HUDEP-2 (cell line): ENCODE measurements at regions not wholly inside any gene's neighbourhood (a gene's known extent, or its start where the extent isn't known, plus 50 kb on each side); places are given as distances from the start of the nearest gene placed in this dataset.
"Not testable (repeated sequence)": the region's sequence is repeated elsewhere in the genome, so short reads cannot be mapped to it uniquely, and the experiment has no call there.

Experiments
- DNase-seq, 76 experiments: peaks; one replicate each; lab custom pipeline; 2025; ENCODE audit not compliant: unreplicated experiment in 76 of 76; lab: John Stamatoyannopoulos, UW

DNA sequence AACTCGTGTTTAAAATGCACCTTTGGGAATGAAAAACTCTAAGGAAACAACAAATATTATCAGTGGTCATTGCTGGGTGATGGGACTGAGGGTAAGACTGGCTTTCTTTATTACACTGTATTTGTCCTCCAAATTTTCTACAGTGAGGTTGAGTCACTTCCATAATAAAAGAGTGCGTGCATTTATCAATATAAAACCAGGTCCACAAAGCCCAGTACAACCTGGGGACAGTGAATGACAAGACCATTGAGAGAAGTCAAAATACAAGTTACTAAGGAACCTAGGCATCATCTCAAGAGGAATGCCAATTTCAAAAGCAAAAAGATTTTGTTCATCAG is 76.4 kb downstream of the MAGED4 start:
- no peak for DNase-seq

DNA sequence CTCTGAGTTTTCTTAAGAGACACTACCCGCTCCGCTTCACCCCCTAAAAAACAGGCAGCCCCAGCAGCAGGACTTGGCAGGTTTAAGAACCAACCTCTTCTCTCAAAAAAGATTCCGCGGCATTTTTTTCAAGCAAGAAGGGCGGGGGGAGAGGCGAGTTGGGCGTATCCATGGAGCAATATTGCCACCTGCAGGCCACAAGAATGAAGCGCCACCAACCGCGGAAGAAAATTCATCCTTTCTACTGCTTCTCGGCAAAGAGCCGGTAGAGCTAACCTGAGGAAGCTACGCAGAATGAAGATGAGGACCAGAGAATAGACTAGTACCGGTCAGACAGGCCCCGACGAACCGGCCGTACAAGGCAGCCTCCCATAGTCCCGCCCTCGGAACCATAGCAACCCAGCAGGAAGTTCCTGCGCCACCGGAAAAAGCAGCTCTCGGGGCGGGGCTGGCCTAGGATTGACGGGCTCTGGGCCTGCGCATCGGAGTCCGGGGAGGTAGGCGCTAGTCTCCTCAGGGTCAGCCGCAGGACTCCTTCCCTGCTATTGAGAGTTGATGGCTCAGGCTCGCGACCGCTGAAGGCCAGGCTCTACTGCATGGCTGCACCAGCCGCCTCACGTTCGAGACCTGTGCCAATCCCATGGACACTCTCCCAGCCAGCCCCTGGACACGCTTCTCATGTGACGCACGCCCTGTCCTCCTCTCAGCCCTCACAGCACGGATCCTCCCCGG is 76.9 kb downstream of the MAGED4 start:
- peak in 73 of 76 experiments; percentile 1 to 82 (median 65) for DNase-seq

DNA sequence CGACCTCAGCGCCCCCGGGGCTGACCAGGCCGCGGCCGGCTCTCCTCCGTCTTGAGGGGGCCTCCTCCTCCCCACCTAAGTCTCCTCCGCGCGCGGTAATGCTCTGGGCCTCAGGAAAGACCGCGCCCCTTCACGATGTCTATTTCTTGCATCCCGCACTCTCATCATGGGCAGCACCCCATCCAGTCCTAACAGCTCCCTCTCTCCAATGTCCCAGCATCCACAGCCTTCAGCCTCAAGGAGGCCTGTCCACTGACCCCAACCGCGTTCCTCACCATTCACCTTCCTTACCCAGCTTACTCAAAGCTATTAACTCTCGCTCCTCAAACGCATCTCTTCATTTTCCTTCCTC is 77.5 kb downstream of the MAGED4 start:
- DNase-seq: peak in 1 of 76 experiments; percentile 18

DNA sequence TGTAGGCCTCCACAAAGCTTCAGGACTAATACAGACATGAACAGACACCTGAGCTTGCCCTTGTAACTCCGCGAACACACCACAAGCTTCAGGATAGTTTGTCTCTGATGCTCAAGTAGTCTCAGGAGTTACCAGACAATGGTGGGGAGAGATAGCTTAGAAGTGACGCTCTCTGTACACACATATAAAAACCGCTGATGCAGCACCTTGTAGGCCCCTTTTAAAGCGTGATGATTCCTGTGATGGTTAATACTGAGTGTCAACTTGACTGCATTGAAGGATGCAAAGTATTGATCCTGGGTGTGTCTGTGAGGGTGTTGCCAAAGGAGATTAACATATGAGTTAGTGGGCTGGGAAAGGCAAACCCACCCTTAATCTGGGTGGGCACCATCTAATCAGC is 78.7 kb downstream of the MAGED4 start:
- DNase-seq: no peak

DNA sequence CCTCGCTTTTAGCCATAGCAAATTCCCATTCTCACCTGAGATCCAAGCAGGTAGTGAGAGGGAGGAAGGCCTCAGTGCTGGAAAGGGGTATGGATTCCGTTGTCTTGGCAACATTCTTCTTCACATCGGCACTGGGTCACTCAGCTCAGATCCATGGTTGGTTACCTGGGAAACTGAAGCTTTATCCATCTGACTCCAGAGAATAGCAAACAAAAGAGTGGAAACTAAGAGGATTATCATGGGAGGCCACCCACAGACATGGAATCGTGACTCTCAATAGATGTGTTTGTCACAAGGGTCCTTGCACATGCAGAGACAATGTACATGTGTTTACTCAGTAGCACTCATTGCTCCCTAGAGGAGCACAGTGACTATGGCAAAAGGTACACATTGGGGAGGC is 81.0 kb downstream of the MAGED4 start:
- DNase-seq: no peak

DNA sequence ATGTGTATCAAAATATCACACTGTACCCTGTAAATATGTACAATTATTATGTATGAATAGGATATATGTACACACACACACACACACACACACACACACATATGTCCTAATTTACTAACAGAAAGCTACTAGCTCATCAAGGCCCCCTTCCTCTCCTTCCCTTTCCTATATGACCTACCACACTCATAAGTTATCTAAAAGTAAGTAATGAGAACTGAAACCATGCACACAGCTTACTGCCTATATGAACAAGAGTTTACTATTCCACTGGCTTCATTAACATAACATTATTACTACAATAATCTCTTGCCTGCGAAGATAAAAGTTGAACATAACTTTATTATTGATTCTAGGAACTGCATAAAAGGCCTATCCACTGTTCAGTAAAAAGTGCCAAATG is 83.8 kb downstream of the MAGED4 start:
- not testable (repeated sequence) for DNase-seq

DNA sequence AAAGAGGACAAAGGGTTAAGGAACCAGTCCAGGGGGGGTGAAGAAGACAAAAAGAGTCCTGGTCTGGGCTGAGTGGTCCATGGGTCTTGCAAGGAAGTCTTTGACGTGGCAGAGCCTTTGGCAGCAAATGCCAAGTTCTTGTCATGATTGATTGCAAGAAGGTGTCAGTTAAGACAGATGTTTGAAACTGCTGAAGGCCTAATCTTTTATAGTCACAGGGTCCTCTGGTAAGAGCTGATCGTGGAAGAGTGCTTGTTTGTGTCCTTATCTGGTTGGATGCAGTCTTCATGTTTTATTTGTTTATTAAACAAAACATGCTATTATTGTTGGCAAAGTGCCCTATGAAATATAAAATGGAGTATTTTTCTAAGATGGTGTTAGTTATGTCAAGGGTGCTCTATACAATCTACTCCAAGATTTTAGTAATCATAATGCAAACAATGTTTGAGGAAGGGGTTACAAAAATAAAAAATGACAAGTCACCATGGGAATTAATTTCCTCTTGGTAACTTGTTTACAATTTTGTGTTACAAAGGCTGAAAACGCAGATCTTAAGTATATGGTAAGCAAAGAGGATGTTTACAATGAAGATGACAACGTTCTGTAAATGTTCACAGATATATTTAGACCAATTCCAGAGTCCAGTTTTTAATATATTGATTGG is 85.9 kb downstream of the MAGED4 start:
- DNase-seq: peak in 33 of 76 experiments; percentile 0 to 60 (median 6)

DNA sequence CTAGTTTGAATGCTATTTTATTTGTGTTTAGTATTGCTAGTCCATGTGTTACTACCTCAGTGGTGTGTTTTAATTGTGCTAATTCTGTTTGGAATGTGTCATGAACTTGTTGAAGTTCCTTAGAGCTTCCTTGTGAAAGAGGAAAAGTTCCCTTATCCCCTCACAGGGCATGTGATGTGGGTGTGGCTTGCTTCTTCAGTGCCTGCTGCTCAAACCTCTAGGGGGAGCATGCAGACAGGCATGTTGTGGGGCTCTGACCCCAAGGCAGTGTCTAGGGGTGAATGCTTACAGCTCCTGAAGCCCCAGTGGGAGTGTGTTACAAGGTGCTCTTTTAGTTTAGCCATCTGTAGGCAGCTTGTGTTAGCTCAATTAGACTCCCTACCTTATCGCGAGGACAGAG is 86.5 kb downstream of the MAGED4 start:
- peak in 33 of 76 experiments; percentile 0 to 33 (median 4) for DNase-seq

DNA sequence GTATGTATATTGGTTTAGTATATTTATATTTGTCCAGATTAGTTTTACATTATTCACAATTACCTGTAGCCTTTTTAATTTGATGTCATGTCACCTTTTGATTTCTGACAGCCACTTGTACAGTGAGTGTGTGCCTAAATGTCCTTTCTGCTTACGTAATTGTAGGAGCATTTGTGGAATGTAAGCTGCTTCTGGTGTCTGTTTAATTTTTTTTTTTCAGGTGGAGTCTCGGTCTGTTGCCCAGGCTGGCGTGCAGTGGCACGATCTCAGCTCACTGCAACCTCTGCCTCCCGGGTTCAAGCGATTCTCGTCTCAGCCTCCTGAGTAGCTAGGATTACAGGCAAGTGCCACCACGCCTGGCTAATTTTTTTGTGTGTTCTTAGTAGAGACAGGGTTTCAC is 91.2 kb upstream of the XAGE2 start:
- DNase-seq: no peak

DNA sequence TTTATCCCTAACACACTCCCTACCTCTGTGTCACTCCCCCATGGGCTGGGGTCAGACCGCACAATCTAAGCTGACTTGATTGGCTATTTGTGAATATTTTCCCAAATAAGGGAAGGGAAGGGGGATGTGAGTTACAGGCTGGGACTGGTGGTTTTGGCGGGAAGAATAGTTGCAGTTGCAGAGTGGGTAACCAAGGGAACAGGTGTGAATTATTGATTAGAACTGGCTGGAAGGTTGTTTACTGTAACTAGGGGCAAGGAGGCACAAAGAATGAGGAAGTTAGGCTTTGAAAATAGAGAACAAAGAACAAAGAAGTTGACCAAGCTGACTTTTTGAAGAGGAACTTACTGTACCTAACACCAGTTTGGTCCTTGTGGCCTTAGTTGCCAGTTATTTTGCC is 88.0 kb upstream of the XAGE2 start:
- DNase-seq: no peak

DNA sequence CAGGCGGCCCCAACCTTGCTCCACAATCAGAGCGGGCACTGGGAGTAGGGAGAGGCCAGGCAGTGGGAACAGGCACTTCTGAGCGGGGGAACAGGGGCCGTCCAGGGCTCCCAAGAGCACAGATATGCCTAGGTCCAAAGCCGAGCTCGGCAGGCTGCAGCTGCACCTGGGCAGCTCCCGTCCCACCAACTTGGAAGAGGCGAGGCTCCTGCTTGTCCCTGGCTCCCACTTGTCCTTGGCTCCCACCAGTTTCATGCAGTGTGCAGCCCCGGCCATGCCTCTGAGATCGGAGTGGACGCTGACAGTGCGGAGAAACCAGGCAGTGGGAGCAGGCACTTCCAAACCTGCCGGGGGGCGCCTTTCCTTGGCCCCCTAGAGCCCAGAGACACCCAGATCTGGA is 84.0 kb upstream of the XAGE2 start:
- no peak for DNase-seq

DNA sequence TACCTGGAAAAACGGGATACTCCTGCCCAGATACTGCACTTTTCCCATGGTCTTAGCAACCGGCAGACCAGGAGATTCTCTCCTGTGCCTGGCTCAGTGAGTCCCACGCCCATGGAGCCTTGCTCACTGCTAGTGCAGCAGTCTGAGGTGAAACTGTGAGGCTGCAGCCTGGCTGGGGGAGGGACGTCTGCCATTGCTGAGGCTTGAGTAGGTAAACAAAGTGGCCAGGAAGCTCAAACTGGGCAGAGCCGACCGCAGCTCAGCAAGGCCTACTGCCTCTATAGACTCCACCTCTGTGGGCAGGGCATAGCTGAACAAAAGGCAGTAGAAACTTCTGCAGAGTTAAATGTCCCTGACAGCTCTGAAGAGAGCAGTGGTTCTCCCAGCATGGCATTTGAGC is 69.9 kb upstream of the XAGE2 start:
- DNase-seq: not testable (repeated sequence)

DNA sequence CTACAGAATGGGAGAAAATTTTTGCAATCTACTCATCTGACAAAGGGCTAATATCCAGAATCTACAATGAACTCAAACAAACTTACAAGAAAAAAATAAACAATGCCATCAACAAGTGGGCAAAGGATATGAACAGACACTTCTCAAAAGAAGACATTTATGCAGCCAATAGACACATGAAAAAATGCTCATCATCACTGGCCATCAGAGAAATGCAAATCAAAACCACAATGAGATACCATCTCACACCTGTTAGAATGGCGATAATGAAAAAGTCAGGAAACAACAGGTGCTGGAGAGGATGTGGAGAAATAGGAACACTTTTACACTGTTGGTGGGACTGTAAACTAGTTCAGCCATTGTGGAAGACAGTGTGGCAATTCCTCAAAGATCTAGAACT is 60.3 kb upstream of the XAGE2 start:
- not testable (repeated sequence) for DNase-seq
